T-helper 1 cell treated with Interleukin-12 subunit alpha and Interleukin-12 subunit beta and Interleukin-4 antibody, amounts not matched to agents 30 ng/mL and 1 ng/mL, for 36 hours (primary cell): ENCODE measurements at regions not wholly inside any gene's neighbourhood (a gene's known extent, or its start where the extent isn't known, plus 50 kb on each side); places are given as distances from the start of the nearest gene placed in this dataset.

Source experiments
- intact Hi-C: fragments of 100-400 bp; cut with micrococcal nuclease; formaldehyde crosslinking; loops from one replicate; pipeline ENCODE4 v1.15.1; 2024

GRCh38 chr4:11268149-11268548 lies 160.5 kb downstream of the HS3ST1 start:
- intact Hi-C loops, result no loop called here

GRCh38 chr4:11264841-11265240 lies 163.9 kb downstream of the HS3ST1 start:
- intact Hi-C loops, result no loop called here

GRCh38 chr4:11264346-11264745 lies 164.3 kb downstream of the HS3ST1 start:
- intact Hi-C loops, result no loop called here

- intact Hi-C loops, result no loop called here
Observed at GRCh38 chr4:11263208-11263607, 165.5 kb downstream of the HS3ST1 start.

- intact Hi-C loops, result no loop called here
Observed at GRCh38 chr4:11261066-11261850, 167.4 kb downstream of the HS3ST1 start.

GRCh38 chr4:11259837-11260236 lies 168.9 kb downstream of the HS3ST1 start:
- intact Hi-C loops, result no loop called here

- intact Hi-C loops, result no loop called here
Observed at GRCh38 chr4:11252149-11252548, 176.5 kb downstream of the HS3ST1 start.

GRCh38 chr4:11250510-11250909 lies 178.2 kb downstream of the HS3ST1 start:
- intact Hi-C loops, result no loop called here

- intact Hi-C loops, result loop anchor here (5.0 kb wide), 1 partner anchor 150 kb away; no protein-coding TSS in a partner anchor
Observed at GRCh38 chr4:11232015-11232414, 196.7 kb downstream of the HS3ST1 start.

- intact Hi-C loops, result loop anchor here (5.0 kb wide), 1 partner anchor 151 kb away; no protein-coding TSS in a partner anchor
Observed at GRCh38 chr4:11230866-11231265, 197.8 kb downstream of the HS3ST1 start.

GRCh38 chr4:11228530-11228929 lies 200.2 kb downstream of the HS3ST1 start:
- intact Hi-C loops, result no loop called here

GRCh38 chr4:11223311-11223710 lies 205.4 kb downstream of the HS3ST1 start:
- intact Hi-C loops, result no loop called here

GRCh38 chr4:11218692-11219091 lies 210.0 kb downstream of the HS3ST1 start:
- intact Hi-C loops, result no loop called here

GRCh38 chr4:11216520-11216919 lies 212.2 kb downstream of the HS3ST1 start:
- intact Hi-C loops, result no loop called here

GRCh38 chr4:11214281-11214680 lies 214.4 kb downstream of the HS3ST1 start:
- intact Hi-C loops, result no loop called here

GRCh38 chr4:11209826-11210225 lies 218.9 kb downstream of the HS3ST1 start:
- intact Hi-C loops, result no loop called here

GRCh38 chr4:11201256-11201655 lies 227.4 kb downstream of the HS3ST1 start:
- intact Hi-C loops, result no loop called here

- intact Hi-C loops, result no loop called here
Observed at GRCh38 chr4:11198516-11199305, 230.0 kb downstream of the HS3ST1 start.

- intact Hi-C loops, result no loop called here
Observed at GRCh38 chr4:11197631-11198341, 230.9 kb downstream of the HS3ST1 start.

GRCh38 chr4:11196927-11197522 lies 231.7 kb downstream of the HS3ST1 start:
- intact Hi-C loops, result no loop called here

GRCh38 chr4:11194431-11194830 lies 234.3 kb downstream of the HS3ST1 start:
- intact Hi-C loops, result no loop called here
